ENCODE measurements at regions not wholly inside any gene's neighbourhood (a gene's known extent, or its start where the extent isn't known, plus 50 kb on each side); places are given as distances from the start of the nearest gene placed in this dataset.

- no peaks in the 10 kb centered on the region for H3K36me3 ChIP-seq
- WGBS, 2 donors: 92 to 96% methylated on average over 4 of the region's 4 CpGs
- H3K27me3 ChIP-seq: no peaks in the 10 kb centered on the region
- H3K4me1 ChIP-seq: no peaks in the 10 kb centered on the region
- no peak for DNase-seq
- H3K4me3 ChIP-seq: no peak overlapping the region
- intact Hi-C loops (cut with DNase I): no loop called here
- no peak overlapping the region for H3K27ac ChIP-seq
- TF ChIP-seq POLR2A (IDR thresholded peaks at IDR 0.05) (no peak), CTCF (IDR thresholded peaks at IDR 0.05) (no peak)
- no peaks in the 10 kb centered on the region for H3K9me3 ChIP-seq
Measured at GRCh38 chr16:13426736-13427135, 493.2 kb upstream of the ERCC4 start.

- Histone ChIP-seq H3K27me3 (no peaks in the 10 kb centered on the region), H3K9me3 (no peaks in the 10 kb centered on the region), H3K36me3 (no peaks in the 10 kb centered on the region), H3K4me1 (no peaks in the 10 kb centered on the region), H3K27ac (no peak overlapping the region), H3K4me3 (no peak overlapping the region)
- intact Hi-C loops (cut with DNase I): no loop called here
- 56 to 62% methylated on average over 3 of the region's 3 CpGs for WGBS, 2 donors
- no peak for TF ChIP-seq CTCF (IDR thresholded peaks at IDR 0.05)
- TF ChIP-seq POLR2A (IDR thresholded peaks at IDR 0.05): no peak
- no peak for DNase-seq
Measured at GRCh38 chr16:13427943-13428342, 492.0 kb upstream of the ERCC4 start.

- no peak for DNase-seq
- no peak overlapping the region for H3K4me3 ChIP-seq
- no peaks in the 10 kb centered on the region for H3K4me1 ChIP-seq
- intact Hi-C loops (cut with DNase I): no loop called here
- H3K27ac ChIP-seq: no peak overlapping the region
- TF ChIP-seq CTCF (IDR thresholded peaks at IDR 0.05) (no peak), POLR2A (IDR thresholded peaks at IDR 0.05) (no peak)
- no peaks in the 10 kb centered on the region for H3K27me3 ChIP-seq
- no peaks in the 10 kb centered on the region for H3K36me3 ChIP-seq
- no peaks in the 10 kb centered on the region for H3K9me3 ChIP-seq
- 63 to 69% methylated on average over 1 of the region's 1 CpG for WGBS, 2 donors
Measured at GRCh38 chr16:13429416-13429815, 490.5 kb upstream of the ERCC4 start.

- no peaks in the 10 kb centered on the region for H3K36me3 ChIP-seq
- H3K9me3 ChIP-seq: no peaks in the 10 kb centered on the region
- 50 to 75% methylated on average over 1 of the region's 1 CpG for WGBS, 2 donors
- no peak overlapping the region for H3K27ac ChIP-seq
- H3K4me3 ChIP-seq: no peak overlapping the region
- no peak for DNase-seq
- H3K4me1 ChIP-seq: no peaks in the 10 kb centered on the region
- intact Hi-C loops (cut with DNase I): no loop called here
- TF ChIP-seq POLR2A (IDR thresholded peaks at IDR 0.05): no peak
- TF ChIP-seq CTCF (IDR thresholded peaks at IDR 0.05): no peak
- H3K27me3 ChIP-seq: no peaks in the 10 kb centered on the region
Measured at GRCh38 chr16:13435415-13435814, 484.5 kb upstream of the ERCC4 start.

GRCh38 chr16:13435873-13436474 lies 484.0 kb upstream of the ERCC4 start:
- WGBS, 2 donors: 77 to 84% methylated on average over 3 of the region's 3 CpGs
- intact Hi-C loops (cut with DNase I): no loop called here
- Histone ChIP-seq H3K27me3 (no peaks in the 10 kb centered on the region), H3K9me3 (no peaks in the 10 kb centered on the region), H3K27ac (no peak overlapping the region), H3K4me1 (no peaks in the 10 kb centered on the region), H3K4me3 (no peak overlapping the region), H3K36me3 (no peaks in the 10 kb centered on the region)
- DNase-seq: no peak
- TF ChIP-seq POLR2A (IDR thresholded peaks at IDR 0.05) (no peak), CTCF (IDR thresholded peaks at IDR 0.05) (no peak)
